ENCODE measurements at regions not wholly inside any gene's neighbourhood (a gene's known extent, or its start where the extent isn't known, plus 50 kb on each side); places are given as distances from the start of the nearest gene placed in this dataset.

- Histone ChIP-seq H3K4me1 (ENCODE audit: control insufficient read depth, insufficient read depth, low read length) (no peaks in the 10 kb centered on the region), H3K27me3 (ENCODE audit: control insufficient read depth, insufficient read depth, low read length) (peaks cover 20% of the 10 kb centered on the region; the same call in 1 of the 2 replicates), H3K9me3 (ENCODE audit: control insufficient read depth, insufficient read depth, low read depth, low read length) (no peaks in the 10 kb centered on the region), H3K27ac (ENCODE audit: low read length) (no peak overlapping the region), H3K36me3 (ENCODE audit: control insufficient read depth, insufficient read depth, low read length) (no peaks in the 10 kb centered on the region), H3K4me3 (ENCODE audit: low read depth in 2 of 2, low read length in 2 of 2) (no peak overlapping the region)
- BruUV-seq (replicated peaks) = no TSS peak
- ATAC-seq (no peak), DNase-seq (ENCODE audit: low read depth, low spot score) (no peak)
- ChIA-PET POLR2A (no interaction called here), CTCF (no interaction called here)
- in situ Hi-C loops (cut with HindIII; ENCODE audit: low pct_unique_long_range_greater_than_20kb, low sequenced_read_pairs) = no loop called here
- TF ChIP-seq REST (IDR thresholded peaks at IDR 0.05; ENCODE audit: insufficient read depth in 1 of 2, low read depth in 2 of 2, low read length in 1 of 2) (no peak), SIN3A (IDR thresholded peaks at IDR 0.05; ENCODE audit: borderline replicate concordance, insufficient read depth, low read depth, low read length) (no peak), TCF7L2 (IDR thresholded peaks at IDR 0.05; ENCODE audit: low read depth, low read length) (no peak), POLR2AphosphoS5 (IDR thresholded peaks at IDR 0.05; ENCODE audit: low read depth, low read length) (no peak), CTCF (IDR thresholded peaks at IDR 0.05) (no peak)
- intact Hi-C loops (cut with micrococcal nuclease; ENCODE audit: unreplicated experiment) = loop anchor here (10.0 kb wide), 1 partner anchor 155 kb away; no protein-coding TSS in a partner anchor
Observed at GRCh38 chr3:188979669-188980310, 192.0 kb upstream of the TPRG1 start.

GRCh38 chr3:188993181-188993580 lies 178.6 kb upstream of the TPRG1 start:
- POLR2A ChIA-PET = no interaction called here
- H3K9me3 ChIP-seq (ENCODE audit: control insufficient read depth, insufficient read depth, low read depth, low read length) = no peaks in the 10 kb centered on the region

More at GRCh38 chr3:188993181-188993580, 178.6 kb upstream of the TPRG1 start:
- in situ Hi-C loops (cut with HindIII; ENCODE audit: low pct_unique_long_range_greater_than_20kb, low sequenced_read_pairs) = no loop called here
- no TSS peak for BruUV-seq (replicated peaks)
- no peak for ATAC-seq
- Histone ChIP-seq H3K4me1 (ENCODE audit: control insufficient read depth, insufficient read depth, low read length) (no peaks in the 10 kb centered on the region), H3K36me3 (ENCODE audit: control insufficient read depth, insufficient read depth, low read length) (no peaks in the 10 kb centered on the region), H3K4me3 (ENCODE audit: low read depth in 2 of 2, low read length in 2 of 2) (no peak overlapping the region), H3K27ac (ENCODE audit: low read length) (no peak overlapping the region), H3K27me3 (ENCODE audit: control insufficient read depth, insufficient read depth, low read length) (peaks cover 9% of the 10 kb centered on the region; the same call in 1 of the 2 replicates)
- intact Hi-C loops (cut with micrococcal nuclease; ENCODE audit: unreplicated experiment) = no loop called here
- CTCF ChIA-PET = no interaction called here
- DNase-seq (ENCODE audit: low read depth, low spot score) = no peak
- no peak for TF ChIP-seq CTCF (IDR thresholded peaks at IDR 0.05)
- no peak for TF ChIP-seq REST (IDR thresholded peaks at IDR 0.05; ENCODE audit: insufficient read depth in 1 of 2, low read depth in 2 of 2, low read length in 1 of 2)
- TF ChIP-seq SIN3A (IDR thresholded peaks at IDR 0.05; ENCODE audit: borderline replicate concordance, insufficient read depth, low read depth, low read length) = no peak
- no peak for TF ChIP-seq POLR2AphosphoS5 (IDR thresholded peaks at IDR 0.05; ENCODE audit: low read depth, low read length)
